ENCODE measurements at regions not wholly inside any gene's neighbourhood (a gene's known extent, or its start where the extent isn't known, plus 50 kb on each side); places are given as distances from the start of the nearest gene placed in this dataset.

GRCh38 chr18:56100090-56100722, 512.2 kb upstream of the TCF4 start:
- H3K9me3 ChIP-seq, result no peaks in the 10 kb centered on the region
- Mint-ChIP-seq H3K4me1 (ENCODE audit: low read depth, unreplicated experiment) (no peaks in the 10 kb centered on the region), H3K36me3 (ENCODE audit: insufficient read depth, unreplicated experiment) (no peaks in the 10 kb centered on the region), H3K4me3 (ENCODE audit: unreplicated experiment) (no peak overlapping the region), H3K9me3 (ENCODE audit: unreplicated experiment) (peaks cover 12% of the 10 kb centered on the region), H3K27ac (ENCODE audit: unreplicated experiment) (no peak overlapping the region), H3K27me3 (ENCODE audit: insufficient read depth, unreplicated experiment) (peaks cover 4% of the 10 kb centered on the region)
- H3K4me3 ChIP-seq (ENCODE audit: low read depth, low read length), result no peak overlapping the region
- POLR2A ChIA-PET, result no interaction called here
- H3K36me3 ChIP-seq (ENCODE audit: control insufficient read depth, insufficient read depth, low read length), result no peaks in the 10 kb centered on the region
- DNase-seq, result no peak
- no peaks in the 10 kb centered on the region for H3K4me1 ChIP-seq
- intact Hi-C loops (cut with micrococcal nuclease; ENCODE audit: unreplicated experiment), result no loop called here
- no peaks in the 10 kb centered on the region for H3K27me3 ChIP-seq (replicated peaks; ENCODE audit: control insufficient read depth, insufficient read depth, low read length)
- no TSS peak for BruUV-seq (replicated peaks)
- TF ChIP-seq CTCF (IDR thresholded peaks at IDR 0.05; ENCODE audit: insufficient read depth in 1 of 2, low read depth in 1 of 2, low read length in 1 of 2, severe bottlenecking in 1 of 2, unreplicated experiment in 1 of 2), result no peak
- CTCF ChIA-PET, result no interaction called here

- no peaks in the 10 kb centered on the region for H3K27me3 ChIP-seq (replicated peaks; ENCODE audit: control insufficient read depth, insufficient read depth, low read length)
- CTCF ChIA-PET, result no interaction called here
- Mint-ChIP-seq H3K4me3 (ENCODE audit: unreplicated experiment) (no peak overlapping the region), H3K27me3 (ENCODE audit: insufficient read depth, unreplicated experiment) (peaks cover 18% of the 10 kb centered on the region), H3K36me3 (ENCODE audit: insufficient read depth, unreplicated experiment) (no peaks in the 10 kb centered on the region), H3K27ac (ENCODE audit: unreplicated experiment) (no peak overlapping the region), H3K9me3 (ENCODE audit: unreplicated experiment) (no peaks in the 10 kb centered on the region), H3K4me1 (ENCODE audit: low read depth, unreplicated experiment) (no peaks in the 10 kb centered on the region)
- H3K9me3 ChIP-seq, result no peaks in the 10 kb centered on the region
- intact Hi-C loops (cut with micrococcal nuclease; ENCODE audit: unreplicated experiment), result no loop called here
- no peaks in the 10 kb centered on the region for H3K36me3 ChIP-seq (ENCODE audit: control insufficient read depth, insufficient read depth, low read length)
- no peak for TF ChIP-seq CTCF (IDR thresholded peaks at IDR 0.05; ENCODE audit: insufficient read depth in 1 of 2, low read depth in 1 of 2, low read length in 1 of 2, severe bottlenecking in 1 of 2, unreplicated experiment in 1 of 2)
- H3K4me3 ChIP-seq (ENCODE audit: low read depth, low read length), result no peak overlapping the region
- BruUV-seq (replicated peaks), result no TSS peak
- POLR2A ChIA-PET, result no interaction called here
- H3K4me1 ChIP-seq, result no peaks in the 10 kb centered on the region
- no peak for DNase-seq
These were observed 509.6 kb upstream of the TCF4 start for GRCh38 chr18:56097621-56098020.

DNA sequence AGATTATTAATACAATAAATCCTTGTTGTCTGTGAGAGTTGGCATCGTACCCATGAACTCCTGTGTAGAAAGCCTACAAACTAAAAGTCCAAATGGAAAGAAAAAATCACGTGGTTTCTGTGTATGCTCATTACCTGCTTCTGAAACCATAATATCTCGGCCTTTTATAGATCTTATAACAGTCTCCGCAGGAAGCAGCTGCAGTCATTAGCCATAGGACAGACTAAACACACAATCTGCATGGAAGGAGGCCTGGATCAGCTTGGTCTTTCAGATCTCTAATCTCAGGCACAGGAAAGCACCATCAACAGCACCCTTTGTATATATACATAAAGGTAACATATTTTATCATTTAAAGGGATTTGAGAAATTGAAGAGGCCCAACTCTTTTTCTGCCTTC, 508.9 kb upstream of the TCF4 start:
- intact Hi-C loops (cut with micrococcal nuclease; ENCODE audit: unreplicated experiment), result no loop called here
- no peak overlapping the region for H3K27ac Mint-ChIP-seq (ENCODE audit: unreplicated experiment)
- ChIA-PET CTCF (no interaction called here), POLR2A (no interaction called here)
- DNase-seq, result no peak
- no peaks in the 10 kb centered on the region for H3K36me3 Mint-ChIP-seq (ENCODE audit: insufficient read depth, unreplicated experiment)
- no peaks in the 10 kb centered on the region for H3K4me1 Mint-ChIP-seq (ENCODE audit: low read depth, unreplicated experiment)
- no peak for TF ChIP-seq CTCF (IDR thresholded peaks at IDR 0.05; ENCODE audit: insufficient read depth in 1 of 2, low read depth in 1 of 2, low read length in 1 of 2, severe bottlenecking in 1 of 2, unreplicated experiment in 1 of 2)
- Histone ChIP-seq H3K27me3 (replicated peaks; ENCODE audit: control insufficient read depth, insufficient read depth, low read length) (no peaks in the 10 kb centered on the region), H3K4me3 (ENCODE audit: low read depth, low read length) (no peak overlapping the region), H3K4me1 (no peaks in the 10 kb centered on the region), H3K9me3 (no peaks in the 10 kb centered on the region), H3K36me3 (ENCODE audit: control insufficient read depth, insufficient read depth, low read length) (no peaks in the 10 kb centered on the region)
- no peaks in the 10 kb centered on the region for H3K9me3 Mint-ChIP-seq (ENCODE audit: unreplicated experiment)
- no TSS peak for BruUV-seq (replicated peaks)
- peaks cover 21% of the 10 kb centered on the region for H3K27me3 Mint-ChIP-seq (ENCODE audit: insufficient read depth, unreplicated experiment)
- no peak overlapping the region for H3K4me3 Mint-ChIP-seq (ENCODE audit: unreplicated experiment)

All from Caco-2 (cell line).